ENCODE measurements at regions not wholly inside any gene's neighbourhood (a gene's known extent, or its start where the extent isn't known, plus 50 kb on each side); places are given as distances from the start of the nearest gene placed in this dataset.
"Not testable (repeated sequence)": the region's sequence is repeated elsewhere in the genome, so short reads cannot be mapped to it uniquely, and the experiment has no call there.

DNA sequence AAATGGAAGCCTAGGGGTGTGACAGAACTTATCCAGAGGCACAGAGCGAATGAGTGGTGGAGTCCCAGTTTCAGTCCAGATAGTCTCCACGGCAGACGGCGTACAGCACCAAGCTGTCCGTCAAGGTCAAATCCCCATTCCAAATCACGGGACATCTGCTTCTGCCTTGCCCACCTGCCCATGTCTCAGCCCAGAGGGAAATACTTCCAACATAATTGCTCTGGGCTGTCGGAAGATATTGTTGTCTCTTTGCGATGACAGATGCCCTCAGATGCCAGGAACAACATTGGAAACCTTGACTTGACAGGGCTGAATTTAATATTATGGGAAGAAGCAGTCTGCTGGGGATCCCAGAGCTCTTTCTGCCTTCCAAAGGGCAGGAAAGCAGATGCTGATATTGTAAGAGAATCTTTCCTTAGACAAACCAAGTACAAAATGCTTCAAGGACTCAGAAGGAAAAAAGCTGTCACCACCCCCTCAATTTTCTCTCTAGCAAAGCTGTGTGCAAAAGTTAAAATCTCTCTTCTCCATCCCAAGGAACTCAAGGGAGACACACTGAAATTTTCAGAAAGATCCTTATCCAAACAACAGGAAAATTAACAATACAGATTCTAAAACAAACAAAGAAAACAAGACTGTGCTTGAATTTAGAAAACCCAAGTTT lies 364.0 kb downstream of the LRATD1 start:
- no peak for DNase-seq

DNA sequence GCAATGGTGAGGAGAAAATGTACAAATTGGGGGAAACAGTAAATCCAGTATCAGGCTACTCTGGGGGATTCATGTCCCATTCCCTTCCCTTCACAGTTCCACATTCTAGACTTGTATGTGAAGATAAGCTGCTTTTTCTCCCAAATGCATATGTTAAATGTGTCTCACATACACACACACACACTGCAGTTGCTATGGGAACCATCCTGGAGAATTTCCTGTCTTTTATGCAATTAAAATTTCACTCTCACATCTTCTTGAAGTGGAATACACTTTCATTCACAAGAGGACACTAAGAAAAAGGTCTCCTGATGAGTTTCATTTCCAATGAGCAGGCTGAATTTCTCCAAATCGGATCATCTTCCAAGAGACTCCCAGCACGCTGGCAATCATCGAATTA lies 366.0 kb downstream of the LRATD1 start:
- no peak for DNase-seq

DNA sequence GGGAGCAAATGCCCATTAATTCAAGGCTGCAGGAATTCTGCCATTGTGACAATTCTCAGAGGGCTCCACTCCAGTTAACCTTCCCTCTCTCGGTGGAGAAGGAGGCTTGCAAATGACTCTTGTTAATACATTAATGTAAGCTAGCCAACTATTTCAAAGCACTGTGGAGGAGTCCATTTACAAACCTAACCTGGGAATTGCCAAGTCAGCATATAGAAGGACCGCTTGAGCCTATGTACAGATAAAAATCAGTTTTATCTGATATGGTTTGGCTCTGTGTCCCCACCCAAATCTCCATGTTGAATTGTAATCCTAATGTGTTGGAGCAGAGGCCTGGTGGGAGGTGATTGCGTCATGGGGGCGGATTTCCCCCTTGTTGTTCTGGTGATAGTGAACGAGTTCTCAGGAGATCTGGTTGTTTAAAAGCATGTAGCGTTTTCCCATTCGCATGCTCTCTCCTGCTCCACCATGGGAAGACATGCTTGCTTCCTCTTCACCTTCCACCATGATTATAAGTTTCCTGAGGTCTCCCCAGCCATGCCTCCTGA lies 366.7 kb downstream of the LRATD1 start:
- DNase-seq, result no peak

DNA sequence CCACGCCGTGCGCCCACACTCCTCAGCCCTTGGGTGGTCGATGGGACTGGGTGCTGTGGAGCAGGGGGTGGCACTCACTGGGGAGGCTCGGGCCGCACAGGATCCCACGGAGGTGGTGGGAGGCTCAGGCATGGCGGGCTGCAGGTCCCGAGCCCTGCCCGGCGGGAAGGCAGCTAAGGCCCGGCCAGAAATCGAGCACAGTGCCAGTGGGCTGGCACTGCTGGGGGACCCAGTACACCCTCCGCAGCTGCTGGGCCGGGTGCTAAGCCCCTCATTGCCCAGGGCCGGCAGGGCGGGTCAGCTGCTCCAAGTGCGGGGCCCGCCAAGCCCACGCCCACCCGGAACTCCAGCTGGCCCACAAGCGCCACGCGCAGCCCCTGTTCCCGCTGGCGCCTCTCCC lies 370.0 kb downstream of the LRATD1 start:
- not testable (repeated sequence) for DNase-seq

DNA sequence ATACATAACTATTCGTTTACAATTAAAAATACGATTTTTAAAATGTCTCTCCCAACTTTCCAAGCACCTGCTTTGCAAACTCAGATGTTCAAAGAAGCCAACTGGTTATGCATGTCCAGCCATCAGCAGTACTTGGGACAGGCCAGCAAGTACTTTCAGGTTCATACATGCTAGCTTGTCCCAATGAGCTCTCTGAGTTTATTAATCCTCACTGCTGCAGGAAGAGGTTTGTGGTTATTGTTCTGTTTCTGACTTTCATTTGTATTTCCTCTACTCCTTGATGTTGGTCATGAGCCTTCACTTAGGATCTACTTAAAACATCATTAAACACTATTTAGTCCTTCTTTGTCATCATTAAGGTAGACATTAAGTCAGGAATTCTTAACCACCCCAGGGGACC lies 374.1 kb downstream of the LRATD1 start:
- peak in 1 of 2 donors; percentile 1 for DNase-seq

DNA sequence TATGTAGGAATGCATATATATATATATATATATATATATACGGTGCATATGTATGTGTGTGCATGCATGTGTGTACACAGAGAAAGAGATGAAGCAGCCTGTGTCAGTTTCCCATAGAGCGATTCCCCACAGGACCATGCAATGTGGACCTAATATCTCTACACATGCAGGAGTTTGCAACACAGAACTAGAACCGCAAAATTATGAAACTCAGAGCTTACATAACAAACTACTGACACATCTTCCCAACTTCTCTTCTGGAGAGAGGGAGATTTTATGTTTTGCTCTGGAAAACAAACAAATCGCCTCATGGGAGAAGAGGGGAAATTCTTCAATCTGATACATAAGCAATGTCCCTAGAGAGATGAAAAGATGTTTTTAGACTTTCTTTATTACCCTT lies 377.2 kb downstream of the LRATD1 start:
- no peak for DNase-seq

DNA sequence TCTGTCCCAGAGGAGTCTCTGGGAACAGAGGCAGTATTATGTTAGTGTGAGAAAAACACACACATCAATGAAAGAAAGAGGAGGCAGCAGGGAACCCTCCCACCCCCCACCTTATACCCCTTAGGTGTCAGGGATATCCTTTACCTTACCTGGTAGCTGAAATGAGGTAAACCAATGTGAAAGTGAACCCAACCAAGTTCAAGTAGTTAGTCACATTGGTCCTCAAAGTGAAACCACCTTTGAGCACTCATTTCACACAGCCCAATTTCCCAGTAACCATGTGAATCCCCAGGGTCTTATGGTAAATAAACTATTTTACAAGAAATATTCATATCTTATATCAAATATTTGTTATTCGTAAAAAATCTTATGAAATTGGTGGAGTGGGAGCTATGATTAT lies 377.8 kb downstream of the LRATD1 start:
- DNase-seq, result no peak

DNA sequence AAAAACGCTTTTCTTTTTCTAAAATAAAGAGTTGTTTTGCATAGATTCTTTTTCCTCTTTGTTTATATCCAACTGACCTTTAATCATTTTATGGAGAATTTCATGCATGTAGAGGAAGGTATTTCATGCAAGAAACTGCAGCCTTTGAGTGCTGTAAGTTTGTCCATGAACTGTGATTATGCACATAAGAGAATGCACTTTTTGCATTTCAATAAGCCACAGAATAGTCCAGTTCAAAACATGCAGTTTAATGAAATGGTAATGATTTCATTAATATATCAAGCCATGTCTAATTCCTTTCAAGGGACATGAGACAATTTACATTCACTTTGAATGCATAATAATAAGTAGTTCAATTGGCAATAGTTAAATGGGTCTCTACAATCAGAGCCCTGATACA lies 386.3 kb downstream of the LRATD1 start:
- no peak for DNase-seq

DNA sequence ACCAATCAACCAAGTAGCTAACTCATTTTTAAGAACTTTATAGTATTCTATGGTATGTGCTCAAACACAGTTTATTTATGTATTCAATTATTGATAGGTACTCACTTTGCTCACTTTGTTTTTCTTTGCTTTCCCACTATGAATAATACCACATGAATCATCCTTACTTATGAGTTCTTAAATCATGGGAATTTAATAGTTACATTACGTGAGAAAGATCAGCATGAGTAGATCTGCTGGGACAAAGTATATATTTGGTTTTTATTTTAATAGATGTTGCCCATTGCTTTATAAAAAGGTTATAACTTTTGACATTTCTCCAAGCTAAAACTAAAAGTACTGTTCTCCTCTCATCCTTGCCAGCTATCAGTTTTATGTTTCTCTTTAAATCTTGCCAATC lies 390.7 kb downstream of the LRATD1 start:
- DNase-seq, result no peak

DNA sequence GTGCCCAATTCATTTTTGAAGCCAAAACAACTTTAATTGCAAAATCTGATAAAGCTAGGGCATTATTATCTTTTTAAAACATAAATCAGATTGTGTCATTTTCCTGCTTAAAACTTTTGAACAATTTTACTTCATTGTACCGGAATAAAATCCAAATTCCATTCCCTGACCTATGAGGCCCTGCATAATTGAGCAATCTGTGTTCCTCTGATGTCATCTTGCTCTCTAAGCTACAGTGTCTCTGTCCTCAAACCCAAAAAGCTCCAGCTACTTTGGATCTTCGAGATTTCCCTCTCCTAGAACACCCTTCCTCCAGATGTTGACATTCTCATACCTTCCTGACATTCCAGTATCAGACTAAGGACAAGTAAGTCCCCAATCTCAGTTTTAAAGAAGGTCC lies 395.9 kb downstream of the LRATD1 start:
- no peak for DNase-seq

DNA sequence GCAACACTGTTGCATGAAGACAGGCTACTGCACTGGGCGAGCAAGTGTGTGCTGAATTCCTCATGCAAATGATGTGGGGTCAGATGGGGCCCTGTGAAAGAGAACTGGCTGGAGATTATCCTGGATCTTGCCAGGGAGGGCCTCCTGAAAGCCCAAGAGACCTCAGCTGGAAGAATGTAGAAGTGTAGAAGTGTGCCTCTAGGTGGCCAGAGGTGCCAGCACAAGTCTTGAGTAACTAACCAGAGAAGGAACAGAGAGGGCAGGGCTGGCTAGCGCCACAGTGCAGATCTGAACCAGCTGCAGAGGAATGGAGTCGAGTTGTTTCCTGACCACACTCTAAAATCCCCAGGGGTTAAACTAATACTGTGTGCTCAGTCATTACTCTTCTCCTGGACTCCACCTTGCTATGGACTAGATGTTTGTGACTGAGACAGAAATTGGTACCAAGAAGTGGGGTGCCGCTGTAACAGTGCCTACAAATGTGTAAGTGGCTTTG lies 399.3 kb downstream of the LRATD1 start:
- no peak for DNase-seq

DNA sequence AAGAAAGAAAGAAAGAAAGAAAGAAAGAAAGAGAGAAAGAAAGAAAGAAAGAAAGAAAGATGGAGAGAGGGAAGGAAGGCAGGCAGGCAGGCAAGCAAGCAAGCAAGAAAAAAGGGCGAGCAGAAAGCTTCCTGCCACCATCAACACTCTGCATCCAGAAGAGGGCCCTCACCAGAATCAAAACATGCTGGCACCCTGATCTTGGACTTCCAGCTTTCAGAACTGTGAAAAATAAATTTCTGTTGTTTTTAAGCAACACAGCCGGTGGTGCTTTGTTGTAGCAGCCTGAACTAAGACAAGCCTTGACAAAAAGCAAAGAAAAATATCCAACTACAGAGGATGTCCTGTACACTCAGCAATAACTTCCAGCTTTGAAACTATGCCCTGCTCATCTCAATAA lies 401.7 kb downstream of the LRATD1 start:
- DNase-seq, result no peak

DNA sequence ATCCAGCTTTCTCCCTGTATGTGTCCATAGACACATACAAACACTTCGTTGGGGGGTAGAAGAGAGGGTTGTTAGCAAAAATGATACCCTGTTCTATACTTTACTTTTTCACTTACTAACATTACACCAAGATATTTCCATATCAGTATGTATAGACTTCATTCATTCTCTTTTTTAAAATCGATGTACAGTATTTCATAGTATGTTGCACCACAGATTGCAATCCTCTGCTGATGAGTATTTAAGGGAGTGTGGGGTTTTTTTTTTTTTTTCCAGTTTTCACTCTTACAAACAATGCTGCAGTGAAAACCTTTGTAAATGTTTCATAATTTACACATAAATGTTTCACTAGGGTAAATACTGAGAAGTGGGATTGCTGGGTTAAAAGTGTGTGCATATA lies 402.3 kb downstream of the LRATD1 start:
- no peak for DNase-seq

DNA sequence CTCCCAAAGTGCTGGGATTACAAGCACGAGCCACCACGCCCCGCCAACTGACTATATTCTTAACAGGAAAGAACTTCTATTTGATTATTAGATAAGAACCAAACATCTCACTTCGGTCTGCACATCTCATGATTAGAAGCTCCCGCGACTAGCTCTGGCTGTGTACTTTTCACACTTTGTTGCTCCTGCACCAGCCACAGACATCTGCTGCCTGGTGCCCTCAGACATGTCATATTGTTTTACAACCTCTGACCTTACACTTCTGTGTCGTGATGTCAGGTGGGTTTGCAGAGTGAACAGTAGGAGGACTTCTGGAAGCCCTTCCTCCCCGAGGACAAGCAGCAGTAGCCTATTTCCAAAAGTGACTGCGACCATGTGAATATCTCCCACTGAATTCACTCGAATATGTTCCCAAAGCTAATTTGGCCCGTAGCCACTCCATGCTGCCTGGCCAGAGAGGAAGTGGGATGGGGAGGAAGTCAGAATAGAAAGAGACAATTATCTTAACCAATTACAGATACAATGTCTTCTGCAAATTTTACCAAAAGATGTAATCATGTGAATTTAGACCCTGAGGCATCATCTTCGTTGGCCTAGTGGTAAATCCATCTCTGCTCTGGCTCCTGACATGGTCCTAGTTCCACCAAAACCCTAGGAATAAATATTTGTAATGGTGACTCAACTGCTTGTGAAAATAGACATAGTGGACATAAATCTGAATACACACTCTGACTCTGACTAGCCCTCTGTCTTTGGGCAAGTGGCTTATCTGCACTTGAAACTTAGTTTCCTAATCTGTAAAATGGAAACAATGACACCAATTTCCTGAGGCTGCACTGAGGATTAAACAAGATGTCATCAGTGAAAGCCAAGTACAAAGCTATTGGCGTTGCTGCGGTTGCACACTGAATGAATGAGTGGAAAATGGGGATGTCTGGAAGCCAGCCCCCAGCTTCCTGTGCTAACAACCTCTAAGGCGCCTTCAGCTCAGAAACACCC lies 406.1 kb downstream of the LRATD1 start:
- no peak for DNase-seq

DNA sequence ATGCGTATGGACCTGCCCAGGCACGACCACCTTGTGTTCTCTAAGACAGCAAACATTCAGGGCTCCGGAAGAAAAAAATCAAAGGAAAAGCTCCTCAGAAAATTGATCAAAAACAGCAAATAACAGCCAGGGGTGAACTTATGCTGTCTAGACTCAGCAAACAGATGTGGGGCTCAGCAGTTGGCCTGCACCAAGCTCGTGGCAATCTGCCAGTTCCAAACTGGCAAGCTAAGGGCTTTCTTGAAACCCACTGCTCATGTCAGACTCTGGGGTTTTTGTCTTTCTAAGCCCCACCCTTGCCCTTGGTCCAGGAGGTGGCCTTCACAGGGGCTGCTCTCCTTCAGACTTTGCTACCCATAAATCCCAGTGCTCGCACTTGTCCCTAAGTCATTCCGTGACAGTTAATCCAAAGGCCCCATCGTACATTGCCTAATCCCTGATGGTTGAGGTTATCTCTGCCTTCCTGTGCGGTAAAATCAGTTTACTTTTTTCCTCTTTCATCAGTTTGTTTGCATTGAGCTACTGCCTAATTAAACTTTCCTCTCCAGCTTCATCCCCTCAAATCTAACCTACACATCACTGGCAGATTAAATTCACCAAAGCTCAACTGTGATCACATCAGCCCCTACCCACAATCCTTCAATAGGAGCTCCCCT lies 408.0 kb downstream of the LRATD1 start:
- no peak for DNase-seq

DNA sequence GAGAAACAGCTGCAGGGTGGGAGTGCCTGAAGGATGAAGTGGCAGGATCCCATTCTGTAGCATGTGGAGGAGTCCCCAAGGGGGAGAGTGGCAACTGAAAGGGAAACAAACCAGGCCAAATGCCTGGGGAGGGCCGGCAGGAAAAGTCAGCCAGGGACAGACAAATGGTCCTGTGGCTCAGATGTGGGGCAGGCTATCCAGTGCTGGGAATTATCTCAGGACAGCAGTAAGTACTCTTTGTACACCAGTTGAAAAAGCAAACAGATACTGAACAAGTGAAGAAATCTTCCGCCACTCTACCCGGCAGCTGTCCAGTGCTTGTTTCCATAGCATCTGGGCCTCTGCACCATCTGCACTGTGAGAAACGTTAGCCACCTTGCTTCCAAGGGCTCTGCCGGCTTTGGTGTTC lies 408.9 kb downstream of the LRATD1 start:
- no peak for DNase-seq

DNA sequence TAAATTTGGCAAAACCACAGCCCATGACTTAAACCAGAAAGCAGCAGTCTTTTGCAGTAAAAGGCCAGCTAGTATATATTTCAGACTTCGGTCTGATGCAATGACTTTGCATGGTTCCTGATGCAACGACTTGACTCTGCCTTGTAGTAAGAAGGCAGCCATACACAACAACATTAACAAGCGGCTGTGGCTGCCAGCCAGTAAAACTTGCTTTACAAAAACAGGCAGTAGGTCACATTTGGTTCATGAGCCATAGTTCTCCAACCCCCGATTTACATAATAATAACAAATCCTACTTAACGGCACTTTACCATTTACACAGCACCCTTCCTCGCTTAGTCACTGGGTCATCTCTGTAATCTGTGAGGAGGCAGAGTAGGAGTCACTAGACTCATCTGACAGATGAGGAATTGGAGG lies 410.3 kb downstream of the LRATD1 start:
- no peak for DNase-seq

DNA sequence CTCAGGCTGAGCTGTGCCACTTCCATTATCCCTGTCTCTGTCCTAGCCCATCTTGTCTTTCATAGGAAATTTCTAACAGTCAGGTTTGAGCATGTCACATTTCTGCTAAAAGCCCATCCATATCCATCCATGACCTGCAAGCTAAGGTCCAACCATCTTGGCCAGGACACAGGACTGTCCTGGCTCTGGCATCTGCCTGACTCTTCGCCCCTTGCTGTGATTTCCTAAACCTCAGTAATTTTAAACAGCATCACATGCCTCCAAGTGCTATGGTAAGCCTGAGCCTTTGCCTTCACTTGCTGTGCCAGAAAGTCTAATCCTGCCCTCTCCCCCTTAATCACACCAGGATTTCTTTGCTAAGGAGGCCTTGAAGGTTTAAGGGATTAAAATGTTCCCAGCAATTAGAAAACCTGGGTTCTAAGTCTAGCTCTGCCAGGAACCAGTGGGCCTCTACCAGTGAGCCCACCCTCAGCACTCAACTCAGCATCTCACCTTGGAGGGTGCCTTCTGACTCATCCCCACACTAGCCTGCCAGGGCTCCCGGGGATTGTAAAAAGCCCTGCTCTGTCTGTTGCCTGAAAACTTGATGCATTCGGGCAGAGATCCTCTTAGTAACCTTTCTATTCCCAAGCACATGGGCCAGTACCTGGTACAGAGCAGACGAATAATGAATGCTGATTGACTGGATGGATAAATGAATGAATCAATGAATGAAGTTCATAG lies 411.0 kb downstream of the LRATD1 start:
- no peak for DNase-seq

DNA sequence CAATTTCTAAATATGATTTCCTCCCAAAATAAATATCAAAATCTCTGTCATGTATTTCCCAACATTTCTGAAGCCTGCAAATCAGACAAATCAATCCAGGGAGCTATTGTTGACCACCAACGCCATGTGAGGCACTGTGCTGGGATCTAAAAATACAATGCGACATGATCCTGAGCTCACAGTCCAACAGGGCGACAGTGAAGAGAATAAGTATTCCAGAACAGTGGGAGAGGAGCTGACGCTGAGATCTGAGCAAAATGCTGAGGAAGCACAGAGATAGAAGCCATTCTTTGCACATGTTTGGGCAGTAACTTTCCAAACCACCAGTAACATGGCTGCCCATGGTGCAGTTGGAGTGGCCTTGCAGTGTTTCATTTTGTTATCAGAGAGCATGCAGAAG lies 412.5 kb downstream of the LRATD1 start:
- DNase-seq, result no peak

DNA sequence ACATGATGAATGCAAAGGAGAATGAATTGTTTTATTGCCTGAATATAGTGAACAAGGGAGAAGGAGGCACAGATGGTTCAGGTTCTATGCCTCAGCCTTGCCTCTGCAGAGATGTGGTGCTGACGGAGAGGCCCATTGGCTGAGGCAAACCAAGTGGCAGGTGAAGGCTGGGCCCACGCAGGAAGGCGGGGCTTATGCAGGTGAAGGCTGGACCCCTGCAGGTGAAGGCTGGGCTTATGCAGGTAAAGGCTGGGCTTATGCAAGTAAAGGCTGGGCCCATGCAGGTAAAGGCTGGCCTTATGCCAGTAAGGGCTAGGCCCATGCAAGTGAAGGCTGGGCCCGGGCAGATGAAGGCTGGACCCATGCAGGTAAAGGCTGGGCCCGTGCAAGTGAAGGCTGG lies 414.7 kb downstream of the LRATD1 start:
- no peak for DNase-seq

DNA sequence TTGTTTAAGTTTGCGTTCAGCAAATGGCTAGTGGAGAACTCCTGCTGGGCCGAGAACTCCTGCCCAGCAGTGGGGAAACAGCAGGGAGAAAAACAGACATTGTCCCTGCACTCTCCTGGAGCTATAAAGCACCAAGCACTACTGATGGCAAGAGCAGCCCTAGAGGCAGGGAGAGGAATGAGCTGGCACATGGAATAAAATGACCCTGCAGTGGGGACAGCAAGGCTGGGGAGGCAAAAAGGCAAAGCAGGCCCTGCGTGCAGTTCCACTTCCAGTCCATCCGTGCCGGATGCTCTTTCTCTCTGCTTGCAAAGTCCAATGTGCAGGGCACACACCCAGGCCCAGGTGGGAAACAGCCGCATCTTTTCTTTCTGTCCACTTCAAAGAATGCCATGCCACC lies 415.5 kb downstream of the LRATD1 start:
- DNase-seq, result no peak
